Activated naive CD8-positive, alpha-beta T cell (primary cell): ENCODE measurements at regions not wholly inside any gene's neighbourhood (a gene's known extent, or its start where the extent isn't known, plus 50 kb on each side); places are given as distances from the start of the nearest gene placed in this dataset.
"Not testable (repeated sequence)": the region's sequence is repeated elsewhere in the genome, so short reads cannot be mapped to it uniquely, and the experiment has no call there.

Experiments
- H3K27ac Mint-ChIP-seq: one replicate; pipeline ENCODE4 v1.8.0; 2021; ENCODE audit warnings: mixed read lengths
- H3K27me3 Mint-ChIP-seq: one replicate; pipeline ENCODE4 v1.8.0; 2021; ENCODE audit warnings: mixed read lengths
- H3K36me3 Mint-ChIP-seq: one replicate; pipeline ENCODE4 v1.8.0; 2021; ENCODE audit warnings: mixed read lengths
- H3K4me1 Mint-ChIP-seq: one replicate; pipeline ENCODE4 v1.8.0; 2021; ENCODE audit warnings: low read depth, mixed read lengths
- H3K4me3 Mint-ChIP-seq: one replicate; pipeline ENCODE4 v1.8.0; 2021; ENCODE audit warnings: mild to moderate bottlenecking, mixed read lengths
- H3K9me3 Mint-ChIP-seq: one replicate; pipeline ENCODE4 v1.8.0; 2021; ENCODE audit warnings: low read depth, mixed read lengths

DNA sequence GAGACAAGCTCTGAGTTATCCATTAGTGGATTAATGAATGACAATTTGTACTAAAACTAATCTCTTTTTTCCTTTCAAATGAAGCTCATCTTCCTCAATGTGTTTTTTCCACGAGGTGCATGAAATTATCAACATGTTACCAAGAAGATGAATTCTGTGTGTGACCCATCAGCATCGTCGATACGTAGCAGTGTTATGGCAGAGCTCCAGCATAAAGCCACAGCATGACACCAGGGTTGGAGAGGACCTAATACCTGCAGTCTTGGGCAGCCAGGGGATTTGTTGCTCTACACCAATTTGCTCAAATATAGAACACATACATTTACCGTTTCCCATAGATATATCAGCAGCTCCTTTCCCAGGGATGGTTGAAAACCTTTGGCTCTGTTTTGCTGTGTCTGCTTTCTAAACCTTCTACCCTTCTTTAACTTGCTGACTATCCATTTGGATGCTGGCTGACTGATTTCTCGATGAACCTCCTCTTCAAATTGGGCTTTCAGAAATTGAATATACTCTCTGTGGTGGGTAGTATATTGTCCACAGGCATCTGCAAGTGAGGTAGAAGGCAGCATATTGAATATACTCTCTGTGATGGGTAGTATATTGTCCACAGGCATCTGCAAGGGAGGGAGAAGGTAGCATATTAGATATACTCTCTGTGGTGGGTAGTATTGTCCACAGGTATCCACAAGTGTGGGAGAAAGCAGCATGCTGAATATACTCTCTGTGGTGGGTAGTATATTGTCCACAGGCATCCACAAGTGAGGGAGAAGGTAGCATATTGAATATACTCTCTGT is 787.4 kb upstream of the TPTE start:
- not testable (repeated sequence) for H3K36me3 Mint-ChIP-seq, H3K4me1 Mint-ChIP-seq, H3K4me3 Mint-ChIP-seq, H3K9me3 Mint-ChIP-seq, H3K27me3 Mint-ChIP-seq, H3K27ac Mint-ChIP-seq

DNA sequence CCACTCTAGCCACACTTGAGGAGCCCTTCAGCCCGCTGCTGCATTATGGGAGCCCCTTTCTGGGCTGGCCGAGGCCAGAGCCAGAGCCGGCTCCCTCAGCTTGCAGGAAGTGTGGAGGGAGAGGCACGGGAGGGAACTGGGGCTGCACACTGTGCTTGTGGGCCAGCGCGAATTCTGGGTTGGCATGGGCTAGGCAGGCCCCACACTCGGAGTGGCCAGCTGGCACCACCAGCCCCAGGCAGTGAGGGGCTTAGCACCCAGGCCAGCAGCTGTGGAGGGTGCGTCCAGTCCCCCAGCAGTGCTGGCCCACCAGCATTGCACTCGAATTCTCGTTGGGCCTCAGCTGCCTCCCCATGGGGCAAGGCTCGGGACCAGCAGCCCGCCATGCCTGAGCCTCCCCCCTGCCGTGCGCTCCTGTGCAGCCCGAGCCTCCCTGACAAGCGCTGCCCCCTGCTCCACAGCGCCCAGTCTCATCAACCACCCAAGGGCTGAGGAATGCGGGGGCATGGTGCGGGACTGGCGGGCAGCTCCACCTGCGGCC is 785.9 kb upstream of the TPTE start:
- no peak overlapping the region for H3K27ac Mint-ChIP-seq

GRCh38 chr21:9737301-9737700 is 784.1 kb upstream of the TPTE start:
- H3K9me3 Mint-ChIP-seq, H3K4me1 Mint-ChIP-seq, H3K27ac Mint-ChIP-seq, H3K27me3 Mint-ChIP-seq, H3K36me3 Mint-ChIP-seq, H3K4me3 Mint-ChIP-seq: not testable (repeated sequence)

More for the DNA sequence above, 785.9 kb upstream of the TPTE start:
- Mint-ChIP-seq H3K36me3 (no peaks in the 10 kb centered on the region), H3K4me1 (no peaks in the 10 kb centered on the region), H3K27me3 (no peaks in the 10 kb centered on the region), H3K4me3 (no peak overlapping the region), H3K9me3 (peaks cover 4% of the 10 kb centered on the region)

DNA sequence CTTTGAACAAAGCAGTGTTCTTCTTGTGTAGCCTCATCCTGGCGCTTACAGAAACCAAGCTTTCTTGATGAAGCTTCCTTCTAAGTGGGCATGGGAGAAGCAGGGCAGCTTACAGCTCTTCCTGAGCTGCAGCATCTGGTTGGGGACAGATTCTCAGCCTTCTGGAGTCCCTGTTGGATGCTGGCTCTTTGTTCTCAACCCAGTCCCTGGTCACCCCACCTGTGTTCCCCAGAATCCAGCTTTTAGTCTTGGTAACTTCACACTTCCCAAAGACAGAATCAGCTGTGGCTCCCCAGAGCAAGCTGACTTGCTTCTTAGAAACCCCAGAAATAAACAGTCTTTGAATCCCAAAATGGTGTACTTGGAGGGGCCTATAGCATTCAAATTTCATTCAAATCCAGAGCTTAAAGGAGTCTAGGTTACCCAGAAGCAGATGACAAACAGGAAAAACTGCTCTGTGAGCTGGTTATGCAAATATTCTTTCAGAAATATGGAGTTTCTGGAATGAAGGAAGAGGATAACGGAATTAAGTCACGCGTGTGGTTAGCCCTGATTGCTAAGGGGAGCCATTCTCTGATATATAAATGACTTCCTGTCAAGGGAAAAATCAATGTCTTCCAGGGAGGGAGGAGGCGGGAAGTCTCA is 783.4 kb upstream of the TPTE start:
- not testable (repeated sequence) for H3K27ac Mint-ChIP-seq, H3K4me3 Mint-ChIP-seq, H3K36me3 Mint-ChIP-seq, H3K4me1 Mint-ChIP-seq, H3K27me3 Mint-ChIP-seq, H3K9me3 Mint-ChIP-seq

DNA sequence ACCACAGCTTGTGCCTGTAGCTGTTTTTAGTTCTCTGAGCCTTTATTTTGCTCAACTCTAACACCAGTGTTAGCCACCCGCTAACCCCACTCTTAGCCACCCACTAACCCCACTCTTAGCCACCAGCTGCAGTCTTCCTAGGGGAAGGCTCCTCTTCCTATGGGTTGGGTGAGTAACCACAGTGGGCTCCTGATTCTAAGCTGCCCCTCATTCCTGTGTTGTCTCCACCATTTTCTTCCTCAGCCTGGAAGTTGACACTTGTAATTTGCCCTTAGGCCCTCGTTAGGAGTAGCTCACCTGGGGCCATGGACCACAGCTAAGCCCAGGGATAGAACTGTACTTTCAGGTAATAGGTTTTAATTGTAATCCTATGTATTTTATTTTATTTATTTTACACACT is 782.9 kb upstream of the TPTE start:
- Mint-ChIP-seq H3K9me3 (peaks cover 8% of the 10 kb centered on the region), H3K27ac (no peak overlapping the region), H3K4me1 (no peaks in the 10 kb centered on the region), H3K27me3 (no peaks in the 10 kb centered on the region), H3K36me3 (no peaks in the 10 kb centered on the region), H3K4me3 (no peak overlapping the region)

DNA sequence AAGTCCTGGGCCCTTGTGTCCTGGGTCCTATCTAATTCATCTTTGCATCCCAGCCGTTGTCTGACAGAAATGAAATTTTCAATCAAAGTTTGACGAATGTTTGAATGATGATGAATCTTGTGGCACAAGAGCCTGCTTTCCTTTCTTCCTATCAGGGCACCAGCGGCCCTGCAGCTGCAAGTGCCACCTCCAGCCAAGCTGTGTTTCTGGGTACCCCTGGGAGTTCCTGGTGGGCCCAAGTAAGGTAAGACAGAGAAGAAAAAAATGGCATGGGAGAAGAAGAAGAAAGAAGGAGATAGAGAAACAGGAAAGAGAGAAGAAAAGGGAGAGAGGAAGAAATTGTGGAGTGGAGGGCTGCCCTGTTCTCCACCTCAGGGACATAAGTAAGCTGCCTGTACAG is 782.1 kb upstream of the TPTE start:
- no peaks in the 10 kb centered on the region for H3K36me3 Mint-ChIP-seq
- no peaks in the 10 kb centered on the region for H3K27me3 Mint-ChIP-seq
- H3K4me3 Mint-ChIP-seq: no peak overlapping the region
- peaks cover 8% of the 10 kb centered on the region for H3K9me3 Mint-ChIP-seq
- H3K4me1 Mint-ChIP-seq: no peaks in the 10 kb centered on the region
- H3K27ac Mint-ChIP-seq: no peak overlapping the region

DNA sequence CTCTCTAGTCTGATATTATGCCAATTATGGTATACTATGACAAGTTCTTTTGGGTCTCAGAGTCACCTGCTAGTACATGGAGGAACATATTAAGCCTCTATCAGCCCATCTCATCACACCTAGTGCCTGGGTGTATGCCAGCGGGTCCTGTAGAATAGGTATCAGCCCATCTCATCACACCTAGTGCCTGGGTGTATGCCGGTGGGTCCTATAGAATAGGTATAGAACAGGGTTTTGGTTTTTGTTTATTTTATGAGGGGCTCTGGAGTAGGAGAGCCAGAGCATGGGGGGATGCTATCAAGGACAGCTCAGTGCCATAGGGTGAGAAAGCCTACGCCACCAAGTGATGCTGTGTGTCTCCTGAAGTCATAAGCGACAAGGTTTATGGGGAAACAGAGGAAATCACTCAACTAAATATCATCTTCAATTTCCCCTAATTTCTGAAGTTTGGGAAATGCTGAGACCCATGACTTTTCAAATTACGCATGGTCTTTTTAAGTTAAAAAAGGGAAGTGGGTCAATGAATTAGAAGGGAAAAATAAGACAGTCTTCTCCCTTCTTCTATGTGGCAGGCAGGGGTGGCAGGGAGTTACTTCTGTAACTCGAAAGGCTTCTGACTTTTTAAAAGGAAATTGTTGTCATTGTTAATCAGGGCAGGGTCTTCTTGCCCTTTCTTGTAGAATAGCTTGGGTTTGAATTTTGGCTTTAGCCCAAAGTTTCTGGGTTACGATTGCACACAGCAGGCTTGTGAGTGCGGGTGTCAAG is 781.0 kb upstream of the TPTE start:
- H3K27ac Mint-ChIP-seq, H3K27me3 Mint-ChIP-seq, H3K4me1 Mint-ChIP-seq, H3K36me3 Mint-ChIP-seq, H3K9me3 Mint-ChIP-seq, H3K4me3 Mint-ChIP-seq: not testable (repeated sequence)

GRCh38 chr21:9740991-9741742 is 780.2 kb upstream of the TPTE start:
- H3K4me3 Mint-ChIP-seq, H3K27me3 Mint-ChIP-seq, H3K9me3 Mint-ChIP-seq, H3K4me1 Mint-ChIP-seq, H3K27ac Mint-ChIP-seq, H3K36me3 Mint-ChIP-seq: not testable (repeated sequence)

DNA sequence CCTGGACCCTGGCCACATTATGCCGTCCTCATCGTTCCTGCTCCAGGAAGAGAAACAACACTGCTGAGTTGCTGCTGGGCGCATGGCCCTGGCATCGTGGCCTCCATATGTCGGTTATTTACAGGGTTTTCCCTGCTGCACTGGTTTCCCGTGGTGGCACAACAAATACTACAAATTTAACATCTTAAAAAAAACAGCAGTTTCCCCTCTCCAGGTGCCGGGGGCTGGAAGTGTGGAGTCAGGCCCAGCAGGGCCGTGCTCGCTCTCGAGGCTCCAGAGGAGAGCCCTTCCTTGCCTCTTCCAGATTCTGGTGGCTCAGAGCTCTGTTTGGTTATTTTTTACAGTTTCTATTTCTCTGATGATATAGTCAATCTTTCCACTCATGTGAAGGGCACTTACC is 777.8 kb upstream of the TPTE start:
- H3K27ac Mint-ChIP-seq, H3K27me3 Mint-ChIP-seq, H3K4me3 Mint-ChIP-seq, H3K36me3 Mint-ChIP-seq, H3K9me3 Mint-ChIP-seq, H3K4me1 Mint-ChIP-seq: not testable (repeated sequence)

DNA sequence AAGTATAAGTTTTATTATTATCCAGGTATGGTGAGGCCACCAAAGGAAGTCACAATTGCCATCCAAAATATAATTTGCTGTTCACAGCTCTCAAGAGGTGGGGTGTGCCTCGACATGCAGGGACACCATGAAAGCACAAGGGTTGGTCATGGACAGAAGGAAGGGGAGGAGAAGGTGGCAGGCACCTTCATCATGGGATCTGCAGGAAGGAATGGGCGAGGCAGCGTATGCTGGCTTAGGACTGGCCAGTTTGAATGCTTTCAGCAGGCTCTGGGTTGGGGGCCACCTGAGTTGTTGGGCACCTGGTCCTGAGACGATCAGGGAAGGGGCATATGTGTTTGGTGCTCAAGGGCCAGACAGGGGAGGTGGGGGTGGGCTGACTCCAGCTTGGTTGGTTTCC is 777.2 kb upstream of the TPTE start:
- H3K36me3 Mint-ChIP-seq, H3K27me3 Mint-ChIP-seq, H3K27ac Mint-ChIP-seq, H3K4me1 Mint-ChIP-seq, H3K4me3 Mint-ChIP-seq, H3K9me3 Mint-ChIP-seq: not testable (repeated sequence)

- H3K4me3 Mint-ChIP-seq, H3K4me1 Mint-ChIP-seq, H3K27me3 Mint-ChIP-seq, H3K9me3 Mint-ChIP-seq, H3K27ac Mint-ChIP-seq, H3K36me3 Mint-ChIP-seq: not testable (repeated sequence)
These were observed 776.8 kb upstream of the TPTE start for GRCh38 chr21:9744593-9744992.

DNA sequence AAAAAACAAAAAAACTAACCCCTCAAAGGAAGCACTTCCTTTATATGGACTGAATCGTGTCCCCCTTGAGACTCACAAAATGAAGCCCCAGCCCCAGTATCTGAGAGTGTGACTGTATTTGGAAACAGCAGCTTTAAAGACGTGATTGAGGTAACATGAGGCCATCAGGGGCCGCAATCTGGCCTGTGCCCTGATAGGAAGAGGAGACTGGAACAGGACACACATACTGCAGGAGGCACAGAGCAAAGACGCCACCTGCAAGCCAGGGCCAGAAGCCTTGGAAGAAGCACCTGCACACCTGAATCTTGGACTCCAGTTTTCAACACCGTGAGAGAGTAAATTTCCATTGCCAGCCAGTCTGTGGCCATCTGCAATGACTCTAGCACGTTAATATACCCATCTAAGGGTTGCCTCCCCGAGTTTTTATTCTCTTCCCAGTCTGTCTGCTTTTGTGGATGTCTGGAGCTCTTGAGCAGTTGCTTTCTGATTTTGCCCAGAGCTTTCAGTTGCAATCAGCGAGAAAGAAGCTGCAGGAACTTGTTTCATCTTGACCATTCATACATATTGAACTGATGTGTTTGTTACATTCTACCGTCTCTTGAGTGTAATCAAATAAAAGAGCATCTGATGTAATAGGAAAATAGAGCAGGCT is 775.8 kb upstream of the TPTE start:
- not testable (repeated sequence) for H3K4me1 Mint-ChIP-seq, H3K27me3 Mint-ChIP-seq, H3K4me3 Mint-ChIP-seq, H3K36me3 Mint-ChIP-seq, H3K9me3 Mint-ChIP-seq, H3K27ac Mint-ChIP-seq

DNA sequence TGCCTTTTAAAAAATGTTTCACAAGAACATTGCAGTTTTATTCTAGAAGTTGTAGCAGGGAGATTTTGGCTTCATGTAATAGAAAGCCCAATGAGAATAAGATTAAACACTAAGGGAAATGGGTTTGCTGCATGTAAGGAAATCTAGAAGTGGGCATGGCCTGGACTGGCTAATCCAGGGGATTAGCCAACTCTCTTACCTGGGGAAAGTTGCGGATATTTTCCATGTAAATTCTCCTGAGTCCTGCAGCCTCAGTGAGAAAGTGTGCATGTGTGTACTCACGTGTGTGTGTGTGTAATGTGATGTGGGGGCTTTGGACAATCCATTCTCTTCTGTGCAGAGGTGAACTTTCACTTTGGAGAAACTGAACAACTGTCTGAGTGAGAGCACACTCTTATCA is 775.1 kb upstream of the TPTE start:
- not testable (repeated sequence) for H3K27ac Mint-ChIP-seq, H3K4me1 Mint-ChIP-seq

DNA sequence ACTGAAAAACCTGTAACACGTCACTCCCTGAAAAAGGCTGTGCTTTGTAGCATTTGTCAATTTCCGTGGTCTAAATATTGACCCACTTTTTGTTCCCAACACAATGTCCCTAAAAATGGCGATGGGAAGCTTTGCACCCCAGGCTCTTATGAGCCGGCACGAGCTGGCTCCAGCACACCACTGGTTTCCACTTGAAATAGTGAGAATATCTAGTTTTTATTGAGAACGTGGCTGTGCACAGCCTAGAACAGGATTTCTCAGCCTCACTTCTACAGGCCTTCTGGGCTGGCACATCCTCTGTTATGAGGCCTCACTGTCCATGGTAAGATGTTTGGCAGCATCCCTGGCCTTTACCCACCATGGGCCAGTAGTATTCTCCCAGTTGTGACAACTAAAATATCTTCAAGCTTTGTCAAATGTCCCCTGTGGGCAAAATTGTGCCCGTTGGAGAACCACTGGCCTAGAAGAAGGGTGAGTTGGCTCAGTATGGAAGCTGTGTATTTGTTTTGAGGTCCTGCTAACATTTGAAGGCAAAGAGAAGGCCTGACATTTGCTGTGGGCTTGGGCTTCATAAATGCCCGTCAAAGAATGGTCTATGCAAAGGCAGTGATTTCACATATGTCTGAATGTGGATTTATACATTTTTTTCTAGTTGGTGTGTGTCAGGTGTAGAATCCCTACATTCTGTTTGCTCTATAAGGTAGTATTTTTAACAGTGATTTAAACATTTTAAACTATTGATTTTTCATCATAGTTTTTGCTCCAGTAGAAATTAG is 774.4 kb upstream of the TPTE start:
- not testable (repeated sequence) for H3K4me3 Mint-ChIP-seq, H3K27ac Mint-ChIP-seq, H3K4me1 Mint-ChIP-seq, H3K9me3 Mint-ChIP-seq, H3K27me3 Mint-ChIP-seq, H3K36me3 Mint-ChIP-seq

More for the DNA sequence above, 775.1 kb upstream of the TPTE start:
- H3K27me3 Mint-ChIP-seq, H3K9me3 Mint-ChIP-seq, H3K4me3 Mint-ChIP-seq, H3K36me3 Mint-ChIP-seq: not testable (repeated sequence)
